ENCODE measurements at regions not wholly inside any gene's neighbourhood (a gene's known extent, or its start where the extent isn't known, plus 50 kb on each side); places are given as distances from the start of the nearest gene placed in this dataset.

GRCh38 chr6:4447639-4448330 lies 312.4 kb upstream of the ECI2 start:
- TF ChIP-seq CTCF (IDR thresholded peaks at IDR 0.05) (no peak), POLR2A (IDR thresholded peaks at IDR 0.05) (no peak), POLR2AphosphoS5 (IDR thresholded peaks at IDR 0.05) (no peak)

All from stomach (tissue), 4 donors.